HL-60/S4 treated with retinoic acid at 250 ng/mL for 4 days and 3 days (cell line): ENCODE measurements at regions not wholly inside any gene's neighbourhood (a gene's known extent, or its start where the extent isn't known, plus 50 kb on each side); places are given as distances from the start of the nearest gene placed in this dataset.

Experiments used
- in situ Hi-C: fragments of 300-500 bp; cut with MboI; formaldehyde crosslinking; loops from 2 replicates; pipeline ENCODE4 v1.7.0; 2022; ENCODE audit warnings: low sequenced_read_pairs

DNA sequence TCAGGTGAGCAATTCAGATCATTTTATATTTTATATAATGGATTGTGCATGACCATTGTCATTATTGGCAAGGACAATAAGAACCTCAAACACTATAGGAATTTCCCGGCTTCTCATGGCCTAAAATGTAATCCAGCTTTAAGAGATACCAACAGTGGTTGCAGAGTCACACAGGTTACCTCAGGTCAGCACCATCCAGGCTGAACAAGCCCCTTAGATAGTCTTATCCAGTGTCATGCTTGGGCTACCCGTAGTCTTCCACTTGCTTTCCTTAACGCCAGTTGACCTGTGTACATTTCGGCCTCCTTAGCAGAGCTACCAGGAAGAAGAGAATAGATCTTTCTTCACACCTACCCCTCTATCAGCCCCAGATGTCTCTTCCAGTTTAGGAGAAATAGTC, 293.3 kb upstream of the SYT4 start:
- in situ Hi-C loops: no loop called here

DNA sequence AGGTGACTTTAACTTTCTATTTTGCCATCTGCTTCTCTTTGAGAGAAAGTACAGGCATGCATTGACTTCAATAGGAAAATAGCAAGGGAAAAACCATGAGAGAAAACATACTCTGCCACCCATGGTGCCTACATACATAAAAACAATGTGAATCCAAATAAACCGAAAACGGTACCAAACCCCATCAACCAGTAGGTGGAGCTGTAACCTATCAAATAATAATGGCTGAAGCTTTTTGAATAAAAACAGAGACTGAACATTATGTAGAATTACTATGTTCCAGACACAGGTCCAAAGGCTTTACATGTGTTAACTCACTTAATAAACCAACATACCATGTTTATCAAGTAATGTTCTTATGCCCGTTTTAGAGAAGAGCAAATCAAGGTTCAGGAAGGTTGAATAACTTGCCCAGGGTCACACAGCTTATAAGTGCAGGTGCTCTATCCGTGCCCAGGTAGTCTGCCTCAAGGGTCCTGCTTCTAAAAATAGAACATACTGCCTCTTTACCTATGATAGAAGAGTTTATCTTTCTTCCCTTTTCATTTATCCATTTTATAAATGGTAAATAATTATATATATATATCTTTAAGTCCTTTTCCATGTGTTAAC, 293.9 kb upstream of the SYT4 start:
- in situ Hi-C loops: no loop called here

DNA sequence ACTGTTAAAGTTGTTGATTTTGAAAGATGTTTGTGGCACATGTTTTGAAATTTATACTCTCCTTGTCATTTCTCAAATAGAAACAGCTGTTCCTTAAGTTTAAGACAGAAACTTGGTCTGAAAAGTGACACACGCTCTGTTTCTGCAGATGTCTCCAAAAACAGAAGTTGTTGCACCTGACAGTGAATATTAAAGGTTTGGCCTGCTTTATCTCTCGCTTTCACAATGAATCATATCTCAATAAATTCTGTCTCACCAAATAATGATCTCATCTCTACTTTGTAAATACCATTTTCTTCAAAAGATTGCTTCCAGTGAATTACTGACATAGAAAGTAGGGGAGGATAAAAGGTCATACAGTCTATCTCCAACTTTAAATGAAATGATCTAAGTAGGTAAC, 294.9 kb upstream of the SYT4 start:
- in situ Hi-C loops: no loop called here

DNA sequence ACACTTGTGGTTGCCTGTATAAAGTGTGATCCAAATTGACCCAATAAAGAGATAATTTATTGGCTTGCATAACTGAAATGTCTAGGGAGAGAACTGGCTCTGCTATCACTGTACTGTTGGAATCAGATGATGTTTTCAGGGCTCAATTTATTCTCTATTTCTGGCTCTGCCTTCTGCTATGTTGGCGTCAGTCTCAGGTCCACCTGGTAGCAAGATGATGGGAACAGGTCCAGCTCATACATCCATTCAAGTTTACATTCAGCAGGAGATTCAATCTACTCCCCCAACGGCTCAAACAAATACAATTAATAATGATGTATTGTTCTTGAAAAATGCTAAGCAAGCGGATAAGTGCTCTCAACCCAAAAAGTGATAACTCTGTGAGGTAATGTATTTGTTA, 297.7 kb upstream of the SYT4 start:
- in situ Hi-C loops: no loop called here

DNA sequence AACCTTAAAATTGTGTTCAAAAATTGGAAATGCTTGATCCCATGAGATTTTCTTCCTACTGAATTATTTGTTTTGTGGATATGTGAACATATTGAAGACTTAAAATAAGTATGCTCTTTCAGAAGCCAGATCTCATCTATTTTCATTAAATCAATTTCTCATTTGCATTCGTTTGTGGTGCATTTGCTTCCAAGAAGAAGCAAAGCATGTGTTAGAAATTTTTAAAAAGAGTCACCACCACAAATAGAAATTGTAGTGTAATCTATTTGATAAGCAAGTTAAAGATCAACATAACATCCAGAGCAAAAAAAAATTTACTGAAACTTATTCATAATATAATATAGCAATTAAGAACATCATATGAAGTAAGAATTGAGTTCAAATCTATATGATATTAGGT, 300.9 kb upstream of the SYT4 start:
- in situ Hi-C loops: no loop called here

DNA sequence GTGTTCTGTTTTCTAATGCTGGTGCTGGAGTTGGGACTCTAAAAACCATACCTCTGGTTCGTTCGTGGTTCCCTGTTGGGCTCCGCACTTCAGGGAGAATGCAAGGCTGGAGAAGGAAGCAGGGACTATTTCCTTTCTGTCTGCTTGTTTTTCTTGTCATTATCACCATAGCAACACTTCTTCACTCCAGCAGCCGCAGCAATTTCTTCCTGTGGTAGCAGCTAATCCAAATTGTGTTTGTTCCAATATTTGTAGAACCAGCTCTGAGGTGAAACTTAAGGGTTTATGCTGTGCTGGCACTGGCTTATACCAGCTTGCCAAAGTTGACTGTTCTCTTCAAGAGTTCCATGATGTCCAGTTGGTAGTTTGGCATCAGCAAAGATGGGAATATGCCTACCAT, 301.4 kb upstream of the SYT4 start:
- in situ Hi-C loops: no loop called here

DNA sequence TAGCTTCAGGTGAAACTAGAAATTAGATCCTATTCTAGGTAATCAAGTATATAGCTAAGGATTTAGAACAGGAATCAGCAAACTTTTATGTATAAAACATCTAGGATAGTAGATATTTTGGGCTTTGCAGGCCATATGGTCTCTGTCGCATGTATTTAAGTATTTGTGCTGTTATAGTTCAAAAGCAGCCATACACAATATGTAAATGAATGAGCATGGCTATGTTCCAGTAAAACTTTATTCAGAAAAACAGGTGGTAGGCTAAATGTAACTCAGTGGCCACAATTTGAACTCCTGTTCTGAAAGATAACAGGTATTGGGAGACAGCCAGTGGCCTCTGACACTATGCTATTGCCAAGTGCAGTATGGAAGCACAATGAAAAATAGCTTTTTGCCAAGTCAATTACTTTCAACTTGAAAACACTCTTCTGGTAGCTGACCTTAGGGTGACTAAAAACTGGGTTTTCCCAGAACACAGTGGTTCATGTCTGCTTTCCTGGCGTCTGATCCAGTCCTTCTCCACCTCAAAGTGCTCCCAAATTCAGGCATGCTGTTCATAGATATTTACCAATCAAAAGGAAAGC, 304.7 kb upstream of the SYT4 start:
- in situ Hi-C loops: no loop called here

DNA sequence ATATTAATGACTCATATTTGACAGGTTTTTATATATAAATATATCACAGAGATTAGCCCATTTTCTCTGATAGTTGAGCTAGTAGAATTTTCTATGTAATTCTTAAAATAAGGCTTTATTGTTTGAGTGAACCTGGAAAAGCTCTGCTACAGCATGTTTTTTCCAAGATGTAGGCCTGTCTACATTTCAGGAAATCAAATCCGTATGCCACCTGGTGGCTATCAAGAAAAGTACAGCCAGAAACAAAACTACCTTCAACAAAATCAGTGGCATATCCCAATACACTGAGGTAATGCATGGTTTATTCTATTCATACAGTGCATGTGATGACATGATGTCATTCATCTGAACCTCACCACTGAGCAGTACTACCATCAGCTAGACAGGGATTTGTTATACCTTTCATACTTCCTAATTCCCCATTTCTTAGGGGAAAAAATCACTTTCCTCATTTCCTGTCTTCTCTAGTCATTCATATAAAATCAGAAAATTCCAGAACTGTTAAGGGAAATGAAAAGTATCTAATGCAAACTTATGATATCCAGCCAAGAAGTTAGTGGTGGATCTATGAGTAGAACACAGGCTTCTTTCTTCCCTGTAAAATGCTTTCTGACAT, 310.4 kb upstream of the SYT4 start:
- in situ Hi-C loops: no loop called here

DNA sequence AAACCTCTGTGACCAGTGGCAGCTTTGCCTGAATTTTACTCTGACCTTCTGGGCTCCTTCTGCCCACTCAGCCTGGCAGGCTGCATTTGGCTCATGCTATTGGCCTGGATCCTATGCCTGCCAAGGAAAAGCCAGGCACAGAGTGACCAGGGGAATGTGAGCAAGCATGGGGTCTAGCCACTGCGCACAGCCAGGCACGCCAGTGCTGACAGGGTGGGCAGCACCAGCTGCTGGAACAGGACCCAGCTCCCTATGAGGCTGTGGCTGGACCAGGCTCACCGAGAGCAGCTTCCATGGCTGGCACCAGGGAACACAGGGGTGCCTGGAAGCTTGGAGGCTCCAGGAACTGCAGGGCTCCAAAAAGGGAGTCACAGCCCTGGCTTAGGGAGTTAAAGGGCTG, 311.5 kb upstream of the SYT4 start:
- in situ Hi-C loops: no loop called here

DNA sequence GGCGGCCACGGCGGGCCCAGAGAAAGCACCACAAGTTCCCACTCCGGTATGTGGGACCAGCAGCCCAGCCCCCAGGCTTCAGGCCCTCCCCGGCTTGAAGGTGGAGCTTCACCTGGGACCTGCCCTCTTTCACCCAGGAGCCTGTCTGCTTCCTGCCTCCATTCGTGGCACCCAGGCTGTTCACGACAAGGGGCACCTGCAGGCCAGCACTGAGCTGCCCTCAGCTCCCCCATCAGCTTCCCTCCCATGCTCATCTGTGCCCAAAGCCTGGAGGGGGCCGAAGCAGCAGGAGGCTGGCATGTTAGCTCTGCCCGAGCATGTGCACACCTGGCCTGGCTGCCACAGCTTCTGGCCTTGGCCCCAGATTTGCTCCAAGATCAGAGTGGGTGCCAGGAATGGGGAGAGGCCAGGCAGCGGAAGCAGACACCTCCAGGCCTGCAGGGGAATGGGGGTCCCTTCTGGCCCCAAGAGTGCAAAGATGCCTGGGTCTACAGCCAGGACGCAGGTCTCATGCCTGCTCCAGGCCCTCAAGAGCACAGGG, 312.4 kb upstream of the SYT4 start:
- in situ Hi-C loops: no loop called here

DNA sequence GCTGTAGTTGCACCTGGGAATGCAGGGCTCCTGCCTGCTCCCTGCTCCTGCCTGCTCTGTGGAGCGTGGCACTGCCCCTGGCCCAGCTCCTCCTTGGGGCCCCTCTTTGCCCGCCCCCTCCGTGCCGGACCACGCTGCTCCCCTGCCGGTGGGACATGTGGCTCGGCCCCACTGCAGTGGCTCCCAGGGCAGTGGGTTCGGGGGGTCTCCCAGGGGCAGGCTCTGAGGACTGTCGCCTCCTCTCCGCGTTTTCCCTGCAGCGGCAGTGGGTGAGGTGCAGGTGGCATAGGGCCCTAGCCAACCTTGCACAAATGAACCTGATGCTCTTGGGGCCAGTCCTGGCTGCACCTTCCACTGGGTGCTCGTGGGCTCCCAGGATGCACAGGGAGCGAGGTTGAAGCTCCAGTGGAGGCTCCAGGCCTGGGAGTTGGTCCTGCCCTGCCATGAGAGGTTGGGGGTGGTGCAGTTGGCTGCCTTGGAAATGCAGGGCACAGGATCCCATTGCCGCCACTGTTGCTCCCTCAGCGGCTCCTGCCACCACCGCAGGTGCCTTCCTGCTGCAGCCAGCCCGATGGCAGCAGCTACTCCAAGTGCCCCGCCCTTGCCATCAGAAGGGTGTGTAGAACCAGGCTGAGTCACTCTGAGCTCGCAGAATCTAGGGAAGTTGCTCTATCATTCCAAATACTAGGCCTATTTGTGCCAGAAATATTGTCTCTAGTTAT, 313.1 kb upstream of the SYT4 start:
- in situ Hi-C loops: no loop called here

DNA sequence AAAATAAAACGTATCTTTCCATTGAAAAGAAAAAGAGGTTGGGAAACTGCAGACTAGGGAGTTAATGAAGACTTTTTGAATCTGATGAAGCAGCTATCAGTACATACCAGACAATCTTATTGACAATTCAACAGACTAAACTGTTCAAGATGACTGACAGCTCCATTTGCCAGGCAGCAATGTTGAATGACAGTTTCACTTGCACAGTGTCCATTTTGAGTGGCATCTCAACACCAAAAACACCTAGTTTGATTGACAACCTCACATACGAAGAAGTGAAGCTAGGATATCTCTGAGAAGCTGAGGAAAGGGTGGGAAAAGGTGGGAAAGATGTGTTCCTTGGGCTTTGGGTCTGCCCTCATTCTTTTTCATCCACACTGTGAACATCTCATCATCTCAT, 315.0 kb upstream of the SYT4 start:
- in situ Hi-C loops: no loop called here

DNA sequence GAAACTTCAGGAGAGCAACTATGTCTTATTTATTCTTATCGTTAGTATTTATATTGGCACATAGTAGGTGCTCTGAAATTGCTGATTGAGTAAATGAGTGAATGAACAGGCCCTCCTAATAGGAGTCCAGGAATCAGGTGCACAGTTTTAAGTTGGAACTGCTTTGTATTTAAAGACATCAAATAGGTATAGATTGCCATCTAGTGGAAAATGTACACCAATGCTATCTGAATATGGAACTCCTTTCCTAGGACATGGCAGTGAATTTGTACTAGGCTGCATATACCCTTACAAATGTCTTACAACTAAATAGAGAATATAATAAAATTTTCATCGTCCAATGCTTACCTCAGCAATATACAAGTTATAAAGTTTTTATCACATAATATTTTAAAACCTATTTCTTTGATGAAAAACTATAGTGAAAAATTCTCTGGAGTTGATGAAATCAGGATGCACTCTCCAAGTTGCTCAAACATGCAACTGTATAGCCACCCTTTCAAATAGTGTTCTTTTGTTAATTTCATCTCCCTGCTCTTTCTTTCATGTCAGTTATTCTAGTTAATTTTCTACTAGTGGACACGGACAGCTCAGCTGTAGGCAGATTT, 318.9 kb upstream of the SYT4 start:
- in situ Hi-C loops: no loop called here

DNA sequence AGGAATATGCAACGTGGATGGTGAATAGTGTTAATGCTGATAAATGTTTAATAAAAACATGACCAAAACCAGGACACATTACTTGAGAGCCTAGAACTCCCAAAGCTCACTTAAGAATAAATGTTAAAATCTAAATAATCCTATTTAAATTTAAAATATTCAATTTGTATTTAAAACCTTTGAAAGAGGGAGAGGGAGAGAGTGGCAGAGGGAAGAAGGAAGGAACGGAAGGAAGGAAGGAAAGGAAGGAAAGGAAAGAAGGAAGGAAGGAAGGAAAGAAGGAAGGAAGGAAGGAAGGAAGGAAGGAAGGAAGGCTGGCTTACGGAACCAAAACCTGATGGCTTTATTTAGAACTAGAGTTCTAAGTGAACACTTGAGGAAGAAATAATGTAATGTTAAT, 324.1 kb upstream of the SYT4 start:
- in situ Hi-C loops: loop anchor here (25.0 kb wide), 1 partner anchor 1786 kb away; no protein-coding TSS in a partner anchor

DNA sequence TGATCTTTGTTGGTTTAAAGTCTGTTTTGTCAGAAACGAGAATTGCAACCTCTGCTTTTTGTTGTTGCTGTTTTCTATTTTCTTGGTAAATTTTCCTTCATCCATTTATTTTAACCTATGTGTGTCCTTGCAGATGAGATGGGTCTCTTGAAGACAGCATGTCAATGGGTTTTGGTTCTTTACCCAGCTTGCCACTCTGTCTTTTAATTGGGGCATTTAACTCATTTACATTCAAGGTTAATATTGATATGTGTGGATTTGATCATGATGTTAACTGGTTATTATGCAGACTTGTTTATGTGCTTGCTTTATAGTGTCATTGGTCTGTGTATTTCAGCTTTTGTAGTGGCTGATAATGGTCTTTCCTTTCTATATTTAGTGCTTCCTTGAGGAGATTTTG, 327.9 kb upstream of the SYT4 start:
- in situ Hi-C loops: loop anchor here (25.0 kb wide), 1 partner anchor 1782 kb away; no protein-coding TSS in a partner anchor

DNA sequence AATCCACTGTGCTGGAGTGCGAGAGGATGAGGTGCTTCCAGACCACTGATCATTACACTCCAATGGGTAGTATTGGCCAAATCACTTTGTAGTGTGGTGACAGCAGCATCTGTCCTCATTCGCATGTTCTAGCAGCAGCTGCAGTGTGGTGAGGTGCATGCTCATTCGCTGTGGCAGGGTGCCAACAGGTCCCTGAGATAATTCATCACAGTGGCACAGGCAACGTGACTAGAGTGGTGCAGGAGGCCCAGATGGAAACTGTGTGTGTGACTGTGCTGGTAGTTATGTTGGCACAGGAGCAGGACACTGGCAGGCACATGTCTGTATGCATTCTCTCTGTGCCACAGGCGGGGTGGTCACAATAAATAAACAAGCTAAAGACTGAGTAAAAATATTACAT, 329.5 kb upstream of the SYT4 start:
- in situ Hi-C loops: loop anchor here (25.0 kb wide), 1 partner anchor 1781 kb away; no protein-coding TSS in a partner anchor

DNA sequence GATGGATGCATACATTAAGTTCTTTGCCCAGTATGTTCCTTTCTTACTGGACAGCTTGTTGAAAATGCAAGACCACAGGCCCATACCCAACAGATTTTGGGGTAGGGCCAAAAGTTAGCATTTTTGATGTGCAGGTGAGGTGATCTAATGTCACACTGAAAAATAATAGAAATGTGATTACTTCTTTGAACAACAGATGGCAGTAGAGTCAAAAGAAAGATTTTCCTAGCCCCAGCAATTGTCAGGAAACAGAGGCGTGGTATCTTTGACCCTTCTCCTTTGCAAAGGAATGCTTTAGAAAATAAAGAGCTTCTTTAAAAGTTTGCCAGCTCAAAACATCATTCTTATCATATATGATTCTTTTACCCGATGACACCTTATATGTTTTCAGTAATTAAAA, 343.6 kb upstream of the SYT4 start:
- in situ Hi-C loops: loop anchor here (25.0 kb wide), 1 partner anchor 1766 kb away; no protein-coding TSS in a partner anchor

DNA sequence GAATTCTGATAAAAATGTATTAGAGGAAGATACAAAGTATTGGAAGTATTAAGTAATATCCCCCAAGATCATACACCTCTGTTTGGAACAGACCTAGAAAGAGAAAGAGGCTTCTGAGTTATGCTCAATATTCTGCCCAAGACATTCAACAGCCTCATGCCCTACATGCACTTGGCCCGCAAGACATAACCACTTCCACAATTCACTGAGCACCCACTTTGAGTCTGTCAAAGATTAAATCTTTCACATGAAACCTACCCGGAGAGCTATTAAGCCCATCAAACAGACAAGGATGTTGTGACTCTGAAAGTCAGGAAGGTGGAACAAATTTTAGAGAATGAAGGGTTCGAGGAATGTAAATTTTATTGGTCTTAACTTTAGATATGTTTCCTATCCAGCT, 344.7 kb upstream of the SYT4 start:
- in situ Hi-C loops: loop anchor here (25.0 kb wide), 1 partner anchor 1765 kb away; no protein-coding TSS in a partner anchor

DNA sequence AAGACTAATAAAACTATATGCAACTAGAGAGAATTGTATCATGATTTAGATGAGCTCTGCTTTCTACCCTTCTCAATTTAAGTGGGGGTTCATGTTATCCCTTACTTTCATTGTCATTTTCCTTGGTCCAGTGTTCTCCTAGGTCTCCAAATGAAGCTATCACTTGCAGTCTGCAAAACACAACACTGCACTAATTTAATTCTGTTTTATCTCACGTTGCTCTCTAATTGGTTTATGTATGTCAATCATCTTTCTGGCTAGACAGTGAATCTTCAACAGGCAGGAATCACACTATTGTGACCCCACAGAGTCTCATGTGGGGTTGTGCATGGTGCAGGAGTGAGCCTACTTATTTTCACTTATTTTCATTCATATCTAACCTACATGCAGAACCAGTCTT, 348.3 kb upstream of the SYT4 start:
- in situ Hi-C loops: no loop called here

DNA sequence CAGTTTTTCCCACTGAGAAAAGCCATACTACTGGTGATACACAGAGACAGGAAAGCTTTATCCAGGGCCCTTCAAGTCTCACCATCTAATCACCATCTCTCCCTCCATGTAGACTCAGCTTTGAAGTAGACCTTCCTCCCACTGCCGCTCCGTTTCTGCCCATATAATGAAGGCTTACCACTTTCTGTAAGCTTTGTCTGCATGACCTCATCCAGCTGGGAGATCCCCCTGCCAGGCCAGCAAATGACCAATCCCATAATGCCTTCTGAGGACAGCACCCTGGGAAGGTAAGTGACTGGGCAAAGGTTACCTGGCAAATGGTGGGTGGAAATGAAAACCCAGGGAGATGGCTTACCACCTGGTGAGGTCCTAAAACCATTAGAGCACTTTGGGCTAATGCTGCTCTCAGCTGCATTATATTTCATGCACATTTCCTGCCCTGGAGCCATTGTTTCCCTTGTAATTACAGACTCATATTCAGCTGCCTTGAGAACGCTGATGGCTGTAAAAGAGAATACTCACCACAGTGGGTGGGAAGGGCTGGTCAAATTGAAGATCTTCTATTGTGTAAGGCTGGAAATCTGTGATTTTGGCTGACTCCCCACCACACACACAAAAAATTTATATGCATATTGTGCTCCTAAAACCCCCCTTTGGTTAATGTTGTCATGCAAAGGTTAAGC, 350.7 kb upstream of the SYT4 start:
- in situ Hi-C loops: no loop called here

DNA sequence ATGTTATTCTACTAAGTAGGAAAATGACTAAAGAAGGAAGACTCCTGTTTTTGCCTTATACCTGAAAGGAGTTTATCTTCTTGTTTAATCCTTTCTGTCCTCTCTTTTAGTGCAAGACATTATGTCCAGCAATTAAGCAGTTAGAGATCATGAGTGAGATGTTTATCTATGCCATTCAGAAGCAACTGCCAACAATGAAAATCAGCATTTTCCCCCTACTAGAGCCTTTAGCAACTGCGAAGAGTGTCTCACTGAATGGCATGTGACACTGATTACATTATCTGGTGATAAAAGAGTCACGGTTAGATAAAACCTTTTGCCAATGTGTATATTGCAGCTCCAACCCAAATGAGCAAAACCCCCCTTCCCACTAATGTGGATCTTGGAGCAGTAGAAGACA, 357.7 kb upstream of the SYT4 start:
- in situ Hi-C loops: no loop called here
